ENCODE measurements at regions not wholly inside any gene's neighbourhood (a gene's known extent, or its start where the extent isn't known, plus 50 kb on each side); places are given as distances from the start of the nearest gene placed in this dataset.

DNA sequence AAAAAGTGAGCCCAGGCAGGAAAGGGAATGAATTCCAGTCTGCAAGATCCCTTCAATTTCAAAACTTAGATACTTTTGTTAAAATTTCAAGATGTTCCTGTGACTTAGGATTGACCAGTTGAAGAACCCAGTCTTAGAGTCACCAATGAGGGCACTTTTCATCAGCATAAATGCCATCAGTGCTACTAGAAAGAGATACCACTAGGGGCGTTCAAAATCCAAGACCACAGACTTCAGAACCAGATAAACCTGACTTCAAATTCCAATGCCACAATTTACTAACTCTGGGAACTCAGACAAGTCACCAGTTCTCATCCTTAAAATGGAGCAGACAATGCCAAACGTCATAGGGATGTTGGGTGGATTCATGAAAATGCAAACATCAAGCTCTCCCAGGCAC is 523.2 kb downstream of the BUD13 start:
- no peaks in the 10 kb centered on the region for H3K36me3 ChIP-seq
- H3K4me1 ChIP-seq, result no peaks in the 10 kb centered on the region
- intact Hi-C loops (cut with DNase I), result no loop called here
- no peaks in the 10 kb centered on the region for H3K9me3 ChIP-seq
- no peak overlapping the region for H3K4me3 ChIP-seq
- no peak overlapping the region for H3K27ac ChIP-seq
- no peak for DNase-seq (ENCODE audit: extremely low spot score in 2 of 2)
- TF ChIP-seq POLR2A (IDR thresholded peaks at IDR 0.05), result no peak
- TF ChIP-seq POLR2AphosphoS5 (IDR thresholded peaks at IDR 0.05; ENCODE audit: insufficient read depth in 1 of 2, low read depth in 1 of 2), result no peak
- TF ChIP-seq, protein P1, sequence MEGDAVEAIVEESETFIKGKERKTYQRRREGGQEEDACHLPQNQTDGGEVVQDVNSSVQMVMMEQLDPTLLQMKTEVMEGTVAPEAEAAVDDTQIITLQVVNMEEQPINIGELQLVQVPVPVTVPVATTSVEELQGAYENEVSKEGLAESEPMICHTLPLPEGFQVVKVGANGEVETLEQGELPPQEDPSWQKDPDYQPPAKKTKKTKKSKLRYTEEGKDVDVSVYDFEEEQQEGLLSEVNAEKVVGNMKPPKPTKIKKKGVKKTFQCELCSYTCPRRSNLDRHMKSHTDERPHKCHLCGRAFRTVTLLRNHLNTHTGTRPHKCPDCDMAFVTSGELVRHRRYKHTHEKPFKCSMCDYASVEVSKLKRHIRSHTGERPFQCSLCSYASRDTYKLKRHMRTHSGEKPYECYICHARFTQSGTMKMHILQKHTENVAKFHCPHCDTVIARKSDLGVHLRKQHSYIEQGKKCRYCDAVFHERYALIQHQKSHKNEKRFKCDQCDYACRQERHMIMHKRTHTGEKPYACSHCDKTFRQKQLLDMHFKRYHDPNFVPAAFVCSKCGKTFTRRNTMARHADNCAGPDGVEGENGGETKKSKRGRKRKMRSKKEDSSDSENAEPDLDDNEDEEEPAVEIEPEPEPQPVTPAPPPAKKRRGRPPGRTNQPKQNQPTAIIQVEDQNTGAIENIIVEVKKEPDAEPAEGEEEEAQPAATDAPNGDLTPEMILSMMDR (IDR thresholded peaks at IDR 0.05), result no peak
- H3K27me3 ChIP-seq, result no peaks in the 10 kb centered on the region

DNA sequence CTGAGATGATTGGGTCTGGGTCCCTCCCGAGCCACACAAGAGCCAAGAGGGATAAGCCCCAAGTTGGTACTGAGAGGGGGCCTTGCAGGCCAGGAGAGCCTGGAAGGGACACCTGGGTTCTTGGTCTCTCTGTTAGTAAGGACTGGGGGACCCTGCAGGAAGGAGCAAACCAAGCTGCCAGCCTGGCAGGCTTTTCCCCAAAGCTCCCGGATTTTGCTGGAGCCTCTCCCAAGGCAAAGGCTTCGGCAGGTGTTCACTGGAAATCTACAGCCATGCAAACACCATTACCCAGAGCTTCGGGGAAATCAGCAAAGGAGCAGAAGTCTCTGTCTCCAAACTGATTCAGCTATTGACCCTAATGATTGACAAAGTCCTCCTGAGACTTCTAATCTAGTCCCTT is 527.9 kb downstream of the BUD13 start:
- intact Hi-C loops (cut with DNase I), result no loop called here
- Histone ChIP-seq H3K9me3 (no peaks in the 10 kb centered on the region), H3K36me3 (no peaks in the 10 kb centered on the region), H3K4me1 (no peaks in the 10 kb centered on the region), H3K4me3 (no peak overlapping the region), H3K27me3 (no peaks in the 10 kb centered on the region), H3K27ac (no peak overlapping the region)
- TF ChIP-seq POLR2AphosphoS5 (IDR thresholded peaks at IDR 0.05; ENCODE audit: insufficient read depth in 1 of 2, low read depth in 1 of 2) (no peak), POLR2A (IDR thresholded peaks at IDR 0.05) (no peak)
- TF ChIP-seq, protein P1 (IDR thresholded peaks at IDR 0.05), result no peak
- no peak for DNase-seq (ENCODE audit: extremely low spot score in 2 of 2)

DNA sequence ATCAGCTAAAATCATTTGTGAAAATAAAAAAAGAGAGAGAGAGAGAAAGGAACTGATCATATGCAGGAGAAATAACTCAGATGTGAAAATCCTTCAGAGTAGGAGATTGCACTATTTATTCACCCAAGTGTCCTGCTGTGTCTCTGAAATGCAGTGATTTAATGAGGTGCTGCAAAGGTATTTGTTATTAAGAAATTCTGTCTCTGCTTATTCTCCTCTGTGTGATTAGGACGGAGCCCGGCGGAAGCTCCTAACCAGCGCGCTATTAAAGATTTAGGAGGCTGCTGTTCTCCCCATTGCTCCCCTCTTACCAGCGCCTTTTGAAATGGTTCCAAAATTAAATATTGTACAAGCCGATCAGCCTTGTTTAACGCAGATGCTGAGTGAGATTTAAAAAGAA is 528.3 kb downstream of the BUD13 start:
- intact Hi-C loops (cut with DNase I), result no loop called here
- no peaks in the 10 kb centered on the region for H3K9me3 ChIP-seq
- no peaks in the 10 kb centered on the region for H3K36me3 ChIP-seq
- DNase-seq (ENCODE audit: extremely low spot score in 2 of 2), result no peak
- H3K27me3 ChIP-seq, result no peaks in the 10 kb centered on the region
- TF ChIP-seq, protein P1 (IDR thresholded peaks at IDR 0.05), result no peak
- no peak for TF ChIP-seq POLR2AphosphoS5 (IDR thresholded peaks at IDR 0.05; ENCODE audit: insufficient read depth in 1 of 2, low read depth in 1 of 2)
- no peak for TF ChIP-seq POLR2A (IDR thresholded peaks at IDR 0.05)
- H3K4me1 ChIP-seq, result no peaks in the 10 kb centered on the region
- no peak overlapping the region for H3K27ac ChIP-seq
- no peak overlapping the region for H3K4me3 ChIP-seq

DNA sequence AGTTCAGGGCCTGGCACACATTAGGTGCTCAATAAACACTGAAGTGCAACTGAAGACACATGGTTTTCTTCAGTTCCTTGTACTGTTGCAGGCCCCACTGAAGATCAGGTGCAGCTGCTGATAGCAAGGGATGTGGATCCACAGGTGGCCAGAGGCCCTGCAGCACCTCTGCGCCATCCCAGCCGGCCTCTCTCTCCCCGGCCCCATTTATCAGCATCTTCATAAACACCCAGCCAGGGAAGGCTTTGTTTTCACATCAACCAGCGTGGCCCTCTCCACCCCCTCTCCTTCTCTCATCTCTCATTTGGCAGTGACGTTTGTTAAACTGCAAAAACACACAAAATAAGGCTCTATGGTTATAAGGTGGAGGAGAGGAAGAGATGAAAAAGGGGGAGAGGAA is 528.8 kb downstream of the BUD13 start:
- Histone ChIP-seq H3K27ac (no peak overlapping the region), H3K9me3 (no peaks in the 10 kb centered on the region), H3K36me3 (no peaks in the 10 kb centered on the region), H3K27me3 (no peaks in the 10 kb centered on the region), H3K4me1 (no peaks in the 10 kb centered on the region), H3K4me3 (no peak overlapping the region)
- intact Hi-C loops (cut with DNase I), result no loop called here
- DNase-seq (ENCODE audit: extremely low spot score in 2 of 2), result no peak
- no peak for TF ChIP-seq POLR2A (IDR thresholded peaks at IDR 0.05)
- TF ChIP-seq, protein P1 (IDR thresholded peaks at IDR 0.05), result no peak
- no peak for TF ChIP-seq POLR2AphosphoS5 (IDR thresholded peaks at IDR 0.05; ENCODE audit: insufficient read depth in 1 of 2, low read depth in 1 of 2)

DNA sequence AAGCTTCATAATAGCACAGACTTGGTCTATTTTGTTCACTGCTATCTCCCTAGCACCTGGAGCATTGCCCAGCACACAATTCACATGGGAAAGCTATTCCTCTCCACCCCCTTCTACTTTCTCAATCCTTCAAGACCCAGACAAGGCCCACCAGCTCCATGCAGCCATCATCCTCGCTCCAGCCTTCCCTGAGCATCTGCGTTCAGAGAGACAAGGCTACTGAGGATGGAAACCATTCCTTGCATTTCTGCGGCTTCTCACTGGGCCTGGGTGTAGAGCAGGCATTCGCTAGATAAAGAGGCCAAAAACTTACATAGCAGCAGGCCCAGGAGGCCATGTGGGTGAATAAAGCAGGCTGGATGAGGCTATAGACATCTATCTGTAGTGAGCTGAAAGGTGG is 530.8 kb downstream of the BUD13 start:
- H3K27ac ChIP-seq, result no peak overlapping the region
- H3K36me3 ChIP-seq, result no peaks in the 10 kb centered on the region
- H3K4me3 ChIP-seq, result no peak overlapping the region
- no peaks in the 10 kb centered on the region for H3K9me3 ChIP-seq
- TF ChIP-seq POLR2AphosphoS5 (IDR thresholded peaks at IDR 0.05; ENCODE audit: insufficient read depth in 1 of 2, low read depth in 1 of 2) (no peak), POLR2A (IDR thresholded peaks at IDR 0.05) (no peak)
- TF ChIP-seq, protein P1 (IDR thresholded peaks at IDR 0.05), result no peak
- H3K27me3 ChIP-seq, result no peaks in the 10 kb centered on the region
- DNase-seq (ENCODE audit: extremely low spot score in 2 of 2), result no peak
- H3K4me1 ChIP-seq, result no peaks in the 10 kb centered on the region
- intact Hi-C loops (cut with DNase I), result no loop called here
